Effector CD4-positive, alpha-beta T cell (primary cell): ENCODE measurements at regions not wholly inside any gene's neighbourhood (a gene's known extent, or its start where the extent isn't known, plus 50 kb on each side); places are given as distances from the start of the nearest gene placed in this dataset.
"Not testable (repeated sequence)": the region's sequence is repeated elsewhere in the genome, so short reads cannot be mapped to it uniquely, and the experiment has no call there.

Experiments
- DNase-seq: peaks from one replicate; pipeline ENCODE4 v3.0.0-alpha.2; 2020

- no peak for DNase-seq
These were observed 64.7 kb upstream of the ZNF217 start for GRCh38 chr20:53658322-53658721.

DNA sequence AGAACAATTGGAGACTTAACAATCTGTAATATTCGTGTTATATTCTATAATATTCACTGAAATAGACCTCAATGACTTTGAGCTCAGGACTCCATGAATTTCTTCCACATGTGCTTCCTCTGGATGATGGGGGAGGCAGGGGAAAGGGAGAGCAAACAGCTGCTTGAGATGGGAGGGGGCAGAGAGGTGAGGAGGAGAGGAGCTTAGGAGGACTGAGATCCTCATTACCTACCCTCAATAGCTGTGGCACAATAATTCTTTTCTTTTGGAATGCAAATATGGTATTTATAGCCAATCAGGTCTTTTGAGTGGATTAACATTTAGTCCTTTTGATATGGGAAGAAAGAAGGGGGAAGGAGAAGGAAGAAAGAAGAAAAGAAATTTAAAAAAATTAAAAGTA, 64.1 kb upstream of the ZNF217 start:
- DNase-seq: no peak

DNA sequence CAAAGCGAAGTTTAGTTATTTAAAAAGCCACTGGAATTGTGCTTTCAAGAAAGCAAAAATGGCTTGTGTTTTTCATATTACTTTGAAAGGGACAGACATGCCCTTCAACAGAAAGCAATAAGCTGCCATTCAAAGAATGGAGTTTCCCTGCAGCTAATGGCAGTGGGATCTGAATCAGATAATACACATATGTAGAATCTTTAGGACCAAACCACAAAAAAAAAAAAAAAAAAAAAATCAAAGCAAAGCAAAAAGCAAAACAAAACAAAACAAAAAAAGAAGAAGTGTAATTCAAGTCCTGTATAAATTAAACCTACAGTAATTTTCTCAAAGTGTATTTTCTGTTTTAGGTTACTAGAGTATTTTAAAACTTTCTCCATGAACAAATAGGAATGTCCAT, 63.6 kb upstream of the ZNF217 start:
- no peak for DNase-seq

DNA sequence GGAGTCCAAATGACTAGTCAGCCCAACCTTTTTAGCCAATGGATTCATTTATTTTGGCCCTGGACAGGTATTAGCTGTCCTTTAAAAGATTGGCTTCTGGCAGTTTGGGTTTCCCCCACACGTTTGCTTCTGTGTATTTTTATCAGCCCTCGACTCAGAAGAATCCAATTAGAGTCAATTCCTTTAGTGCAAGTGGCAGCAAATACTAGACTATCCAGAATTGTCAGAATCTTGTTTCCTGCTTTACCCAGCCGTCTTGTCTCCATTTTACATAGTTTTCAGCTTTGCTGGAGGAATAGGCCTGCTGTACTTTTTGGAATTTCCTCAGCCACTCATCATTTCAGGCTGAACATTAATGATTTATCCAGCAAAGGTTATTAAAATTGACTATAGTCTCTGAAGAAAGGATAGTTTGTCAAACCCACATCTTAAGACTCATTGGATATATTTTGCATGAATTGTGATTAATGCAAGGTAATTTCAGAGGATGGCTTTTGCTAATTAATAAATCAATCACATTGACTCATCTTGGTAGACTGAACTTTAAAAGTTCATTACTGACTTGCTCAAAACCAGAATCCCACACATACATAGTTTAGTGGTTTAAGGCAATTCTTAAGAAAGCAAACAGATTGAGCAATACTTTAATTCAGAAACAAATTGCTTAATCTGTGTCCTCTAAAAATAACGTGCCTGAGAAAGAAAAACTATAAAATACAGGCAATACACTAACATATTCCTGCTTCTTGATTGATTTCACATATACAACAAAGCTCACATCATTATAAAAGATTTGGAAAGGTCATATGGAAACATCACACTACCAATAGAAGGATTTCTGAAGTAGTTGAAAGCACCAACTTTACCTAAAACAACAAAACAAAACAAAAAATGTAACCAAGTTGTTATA, 62.9 kb upstream of the ZNF217 start:
- no peak for DNase-seq

- no peak for DNase-seq
These were observed 62.1 kb upstream of the ZNF217 start for GRCh38 chr20:53655625-53656292.

DNA sequence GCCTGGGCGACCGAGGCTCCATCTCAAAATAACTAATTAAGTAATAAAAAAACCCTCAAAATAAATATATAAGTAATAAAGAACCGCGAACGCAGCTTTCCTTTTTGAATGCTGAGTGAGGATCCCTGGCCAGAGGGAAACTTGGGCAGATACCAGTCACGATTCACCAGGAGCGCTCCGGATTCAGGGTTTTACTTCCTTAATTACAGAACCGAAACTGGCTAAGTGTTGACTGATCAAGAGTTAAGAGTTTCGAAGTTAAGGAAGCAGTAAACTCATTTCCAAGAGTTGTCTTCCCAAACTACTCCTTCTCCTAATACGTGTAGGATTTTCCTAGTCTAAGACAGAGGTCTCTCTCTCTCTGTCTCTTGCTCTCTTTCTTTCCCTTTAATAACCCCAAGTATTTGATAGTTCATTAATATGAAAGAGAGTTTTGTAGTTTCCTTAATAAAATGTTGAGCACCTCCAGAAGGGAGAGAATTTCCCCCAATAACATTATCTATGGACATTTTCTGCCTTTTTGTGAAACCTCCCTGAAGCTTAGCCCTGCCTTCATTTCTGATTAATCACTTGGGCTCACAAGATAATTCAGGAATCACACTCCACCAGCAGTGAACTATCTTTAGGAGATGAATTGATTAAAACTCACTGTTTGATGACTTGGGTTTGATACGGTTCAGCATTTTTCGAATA, 61.4 kb upstream of the ZNF217 start:
- DNase-seq: no peak

- DNase-seq: not testable (repeated sequence)
These were observed 60.9 kb upstream of the ZNF217 start for GRCh38 chr20:53654521-53654920.

DNA sequence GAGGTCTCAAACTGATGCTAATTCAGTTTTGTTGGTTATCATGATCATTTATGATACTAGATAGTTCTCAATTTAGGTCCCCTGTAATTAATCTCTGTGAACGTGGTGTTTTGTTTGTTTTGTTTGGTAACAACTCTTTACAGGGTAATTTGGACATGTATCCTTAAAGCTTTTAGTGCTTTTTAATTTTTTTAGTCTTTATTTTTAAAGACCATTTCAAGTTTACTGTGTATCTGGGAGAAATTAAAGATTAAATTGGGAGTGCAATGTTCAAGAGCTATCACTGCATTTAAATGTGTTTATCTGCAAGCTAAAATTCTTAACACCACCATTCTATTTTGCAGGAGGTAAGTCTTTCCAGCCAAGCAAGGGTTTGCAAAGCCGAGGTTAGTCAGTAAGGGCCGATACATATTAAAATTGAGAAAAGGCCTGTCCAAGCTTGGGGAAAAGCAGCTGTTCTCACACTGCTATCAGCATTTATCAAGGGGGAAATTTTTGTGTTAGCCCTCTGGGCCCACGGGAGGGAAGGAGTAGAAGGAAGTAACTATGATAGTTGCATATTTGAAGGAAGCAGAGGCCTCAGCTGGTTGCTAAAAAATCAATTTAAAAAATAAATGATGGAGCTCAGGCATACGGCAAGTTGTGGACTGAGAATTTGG, 59.3 kb upstream of the ZNF217 start:
- DNase-seq: no peak

- no peak for DNase-seq
These were observed 58.6 kb upstream of the ZNF217 start for GRCh38 chr20:53652090-53652858.

- DNase-seq: not testable (repeated sequence)
These were observed 55.9 kb upstream of the ZNF217 start for GRCh38 chr20:53649493-53649892.

- no peak for DNase-seq
These were observed 53.7 kb upstream of the ZNF217 start for GRCh38 chr20:53647286-53647821.

DNA sequence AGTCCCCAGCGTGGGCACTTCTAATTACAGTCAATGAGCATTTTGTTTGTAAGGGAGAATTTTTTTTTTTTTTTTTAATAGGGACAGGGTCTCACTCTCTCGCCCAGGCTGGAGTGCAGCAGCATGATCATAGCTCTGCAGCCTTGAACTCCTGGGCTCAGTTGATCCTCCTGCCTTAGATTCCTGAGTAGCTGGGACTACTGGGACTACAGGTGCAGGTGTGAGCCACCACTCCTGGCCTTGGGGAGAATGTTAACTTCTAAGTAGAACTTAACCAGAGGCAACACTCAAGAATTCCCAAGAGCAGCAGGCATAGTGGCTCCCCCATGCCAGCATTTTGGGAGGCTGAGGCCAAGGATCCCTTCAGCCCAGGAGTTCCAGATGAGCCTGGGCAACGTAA, 52.9 kb upstream of the ZNF217 start:
- no peak for DNase-seq

DNA sequence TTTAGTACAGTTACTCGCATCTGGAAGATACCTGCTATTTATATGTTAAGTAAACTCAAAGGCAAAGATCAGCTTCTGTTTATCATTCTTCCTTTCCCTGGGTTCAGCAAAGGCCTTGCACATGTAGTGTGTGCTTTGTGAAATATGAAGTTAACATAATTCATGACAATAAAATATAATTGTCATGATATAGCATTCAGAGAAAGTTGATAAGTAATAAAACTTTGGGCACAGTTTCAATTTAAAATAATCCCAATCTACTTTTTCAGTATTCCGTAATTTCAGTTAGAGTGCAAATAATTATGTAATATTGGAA, 51.9 kb upstream of the ZNF217 start:
- no peak for DNase-seq

DNA sequence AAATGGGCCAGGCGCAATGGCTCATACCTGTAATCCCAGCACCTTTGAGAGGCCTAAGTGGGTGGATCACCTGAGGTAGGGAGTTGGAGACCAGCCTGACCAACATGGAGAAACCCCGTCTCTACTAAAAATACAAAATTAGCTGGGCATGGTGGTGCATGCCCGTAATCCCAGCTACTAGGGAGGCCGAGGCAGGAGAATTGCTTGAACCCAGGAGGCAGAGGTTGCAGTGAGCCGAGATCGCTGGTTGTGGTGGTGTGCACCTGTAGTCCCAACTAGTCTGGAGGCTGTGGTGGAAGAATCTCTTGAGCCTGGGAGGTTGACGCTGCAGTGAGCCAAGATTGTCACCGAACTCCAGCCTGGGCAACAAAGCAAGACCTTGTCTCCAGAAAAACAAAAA, 50.5 kb upstream of the ZNF217 start:
- not testable (repeated sequence) for DNase-seq
